Activated T-helper 1 cell treated with Interleukin-2 at 50 U/mL for 16 hours (primary cell): ENCODE measurements at regions not wholly inside any gene's neighbourhood (a gene's known extent, or its start where the extent isn't known, plus 50 kb on each side); places are given as distances from the start of the nearest gene placed in this dataset.
A peak's percentile ranks its signal among the peaks of the same experiment; 100 is the strongest.

ENCODE experiments used
- DNase-seq: peaks from one replicate; pipeline ENCODE4 v3.0.0-alpha.2; 2020; ENCODE audit warnings: low read depth

DNA sequence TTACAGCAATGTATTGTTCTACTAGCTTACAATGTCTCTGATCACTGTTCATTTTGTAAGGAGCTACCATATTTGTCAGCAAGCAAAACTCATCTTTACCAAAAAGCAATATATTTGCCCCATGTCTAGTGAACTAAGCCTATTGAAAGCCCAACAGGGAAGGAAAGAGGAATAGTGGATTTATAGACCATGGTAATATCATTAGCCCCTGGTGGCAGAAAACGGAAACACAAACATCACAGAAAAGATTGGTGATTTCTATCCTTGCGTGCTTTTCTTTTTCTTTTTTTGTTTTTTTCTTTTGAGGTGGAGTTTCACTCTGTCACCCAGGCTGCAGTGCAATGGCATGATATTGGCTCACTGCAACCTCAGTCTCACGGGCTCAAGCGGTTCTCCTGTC lies 1562.4 kb upstream of the TMEM132C start:
- DNase-seq, result no peak

DNA sequence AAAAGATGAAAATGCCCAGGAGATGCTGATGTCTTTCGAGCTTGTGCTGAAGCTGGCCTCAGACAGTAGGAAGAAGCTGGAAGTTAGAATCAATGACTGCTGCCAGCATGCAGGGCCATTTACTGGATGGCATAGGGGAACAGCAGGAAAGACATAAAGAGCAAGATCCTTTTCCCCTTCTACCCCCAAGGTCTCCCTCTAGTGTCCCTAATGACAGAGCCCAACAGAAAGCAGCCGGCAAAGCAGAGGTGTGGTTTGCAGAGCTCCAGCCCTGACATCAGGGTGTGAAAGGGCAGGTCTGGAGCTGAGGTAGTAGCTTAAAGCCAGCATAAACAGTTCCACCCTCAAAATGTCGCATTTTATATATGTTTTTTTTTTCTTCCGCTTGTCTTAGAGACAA lies 1560.7 kb upstream of the TMEM132C start:
- no peak for DNase-seq

DNA sequence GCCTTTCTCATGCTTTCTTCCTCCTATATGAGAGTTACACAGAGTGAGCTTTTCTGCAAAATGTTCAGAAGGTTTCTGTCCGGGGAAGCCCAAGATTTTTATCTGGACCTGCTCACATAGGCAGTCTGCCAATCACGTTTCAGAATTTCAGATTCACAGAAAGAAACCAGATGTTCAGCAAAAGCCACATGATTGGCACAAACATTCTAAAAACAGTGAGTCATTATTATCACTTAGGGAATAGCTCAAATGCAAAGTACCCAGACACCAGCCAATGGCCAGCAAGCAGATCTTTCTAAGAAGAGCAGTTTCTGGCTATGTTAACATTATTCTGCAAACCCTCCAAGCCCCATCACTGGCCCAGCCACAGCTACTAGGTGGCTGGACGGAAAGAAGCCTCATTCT lies 1558.5 kb upstream of the TMEM132C start:
- DNase-seq, result no peak

DNA sequence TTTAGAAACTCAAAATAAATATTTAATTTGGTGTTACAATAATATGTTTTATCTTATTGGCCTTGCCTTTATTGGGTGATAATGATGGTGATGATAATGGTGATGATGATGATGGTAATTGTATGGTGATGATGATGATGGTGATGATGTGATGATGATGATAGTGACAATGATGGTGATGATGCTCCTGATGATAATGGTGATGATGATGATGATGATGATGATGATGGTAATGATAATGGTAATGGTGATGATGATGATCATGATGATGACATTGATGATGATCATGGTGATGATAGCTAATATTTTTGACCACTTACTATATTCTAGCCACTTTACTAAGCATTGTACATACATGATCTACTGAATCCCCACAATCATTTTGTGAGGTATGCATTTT lies 1548.6 kb upstream of the TMEM132C start:
- DNase-seq, result no peak

DNA sequence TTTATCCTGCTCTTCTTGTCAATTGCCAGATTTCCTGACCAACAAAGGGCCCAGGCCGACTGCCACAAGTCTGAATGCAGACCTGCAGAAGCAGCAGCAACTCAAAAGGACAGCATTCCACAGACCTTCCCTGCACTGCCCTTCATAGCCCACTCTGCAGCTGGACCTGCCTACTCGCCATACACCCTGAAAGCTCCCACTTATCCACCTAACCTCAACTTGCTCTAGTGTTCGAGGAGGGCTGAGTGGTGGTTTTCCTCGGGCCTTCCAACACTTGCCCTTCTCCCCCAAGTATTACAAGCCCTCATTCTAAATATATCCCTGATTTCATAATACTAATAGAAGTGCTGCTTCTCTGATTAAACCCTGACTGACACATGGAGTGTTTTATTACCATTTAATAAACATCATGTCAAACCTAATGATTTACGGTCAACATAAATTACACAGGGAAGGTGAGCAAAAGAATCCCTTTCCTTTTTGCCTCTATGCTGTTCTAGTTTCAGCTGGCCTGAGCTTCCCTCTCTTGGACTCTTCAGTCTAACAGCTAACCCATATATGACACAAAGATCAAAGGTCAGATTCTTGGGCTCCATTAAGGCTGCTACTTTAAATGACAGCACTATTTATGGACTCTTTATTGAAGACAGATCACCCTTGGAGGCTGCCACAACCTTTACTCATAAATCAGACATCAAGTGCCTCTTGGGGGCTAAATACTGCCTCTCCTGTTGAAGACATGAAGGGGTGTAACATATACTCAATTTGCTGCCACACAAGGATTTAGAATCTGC lies 1546.9 kb upstream of the TMEM132C start:
- no peak for DNase-seq

DNA sequence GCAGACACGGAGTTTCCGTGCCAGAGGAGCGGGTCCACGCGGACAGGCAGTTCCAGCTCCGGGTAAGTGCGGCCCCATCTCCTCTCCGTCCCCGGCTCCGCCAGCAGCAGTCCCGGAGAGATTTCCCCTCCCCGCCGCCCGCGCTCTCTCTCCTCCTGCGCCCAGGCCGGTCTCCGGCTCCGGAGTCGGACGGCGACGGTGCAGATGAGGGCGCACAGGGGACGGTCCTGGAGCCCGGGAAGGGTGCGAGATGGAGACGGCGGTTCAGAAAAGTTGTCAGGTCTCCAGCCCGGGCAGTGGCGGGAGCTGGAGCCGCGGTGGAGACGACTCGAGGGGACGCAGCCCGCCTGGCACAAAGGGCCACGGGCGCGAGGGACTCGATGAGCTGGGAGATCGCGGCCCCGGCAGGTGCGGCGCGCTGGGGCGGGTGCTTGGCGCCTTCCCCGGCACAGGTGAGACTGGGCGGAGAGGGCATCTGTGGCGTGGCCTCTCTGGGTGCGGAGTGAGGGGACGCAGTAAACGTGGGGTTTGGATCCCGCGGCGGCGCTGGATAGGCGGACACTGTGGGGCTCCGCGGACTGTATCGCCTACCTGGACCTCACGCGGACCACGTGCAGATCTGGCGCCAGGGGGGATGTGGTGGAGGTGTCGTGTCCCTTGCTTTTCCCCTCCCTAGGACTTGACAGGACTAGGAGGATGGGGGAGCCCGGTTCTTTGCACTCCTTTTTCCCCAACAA lies 1540.3 kb upstream of the TMEM132C start:
- no peak for DNase-seq

DNA sequence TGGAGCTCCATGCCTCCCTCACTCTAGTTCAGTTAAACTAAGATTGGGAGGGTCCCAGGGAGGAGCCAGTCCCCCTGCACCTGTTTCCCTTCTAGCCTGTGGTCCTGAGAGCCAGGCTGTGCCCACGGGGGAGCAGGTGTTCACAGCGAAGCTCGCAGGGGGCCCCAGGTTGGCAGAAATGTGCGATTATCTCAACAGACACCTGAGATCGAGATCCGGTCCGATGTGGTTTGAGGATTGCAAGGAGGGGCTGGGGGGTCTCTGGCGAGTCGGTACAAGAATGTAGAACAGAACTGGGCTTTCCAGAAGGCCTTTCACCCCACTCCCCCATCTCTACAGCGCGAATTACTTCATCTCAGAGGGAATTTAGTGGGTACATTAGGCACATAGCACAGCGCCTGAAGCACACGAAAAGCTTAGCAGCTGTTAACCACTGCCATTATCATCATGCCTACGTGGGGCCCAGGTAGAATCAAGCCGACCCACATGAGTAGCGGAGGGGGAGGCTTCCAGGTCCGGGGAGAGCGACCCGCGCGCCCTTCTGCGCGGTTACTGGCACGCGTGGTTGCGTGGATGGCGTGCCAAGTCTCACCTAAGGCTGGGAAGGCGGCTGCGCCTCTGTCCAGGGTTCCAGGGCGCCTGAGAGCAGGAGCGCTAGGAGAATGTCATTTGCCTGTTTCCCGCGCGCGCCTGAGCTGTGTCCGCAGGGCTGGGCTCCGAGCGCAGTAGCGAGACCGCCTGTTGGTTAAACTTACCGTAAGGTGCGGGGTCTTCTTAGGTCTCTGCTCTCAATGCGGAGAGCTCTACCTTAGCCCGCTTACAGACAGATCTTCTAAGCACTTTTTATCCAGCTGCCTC lies 1539.5 kb upstream of the TMEM132C start:
- no peak for DNase-seq

DNA sequence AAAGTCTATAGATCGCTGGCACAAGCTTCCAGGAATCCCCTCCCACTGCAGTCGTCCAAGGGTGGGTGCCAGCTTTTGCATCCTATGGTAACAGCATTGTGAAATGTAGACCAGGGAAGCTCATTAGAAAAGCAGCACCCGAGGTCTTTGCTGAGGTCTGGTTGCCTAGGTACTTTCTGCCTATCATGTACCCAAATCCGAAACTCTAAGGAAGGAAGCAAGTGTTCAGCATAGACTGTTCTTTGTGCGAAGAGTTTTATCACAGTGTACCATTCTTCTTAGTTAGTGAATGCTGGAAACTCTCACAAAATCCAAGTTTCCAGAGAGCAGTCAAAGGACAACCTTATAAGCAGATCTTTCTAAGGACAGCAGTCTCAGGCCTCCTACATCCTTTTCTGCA lies 1532.7 kb upstream of the TMEM132C start:
- DNase-seq, result no peak

DNA sequence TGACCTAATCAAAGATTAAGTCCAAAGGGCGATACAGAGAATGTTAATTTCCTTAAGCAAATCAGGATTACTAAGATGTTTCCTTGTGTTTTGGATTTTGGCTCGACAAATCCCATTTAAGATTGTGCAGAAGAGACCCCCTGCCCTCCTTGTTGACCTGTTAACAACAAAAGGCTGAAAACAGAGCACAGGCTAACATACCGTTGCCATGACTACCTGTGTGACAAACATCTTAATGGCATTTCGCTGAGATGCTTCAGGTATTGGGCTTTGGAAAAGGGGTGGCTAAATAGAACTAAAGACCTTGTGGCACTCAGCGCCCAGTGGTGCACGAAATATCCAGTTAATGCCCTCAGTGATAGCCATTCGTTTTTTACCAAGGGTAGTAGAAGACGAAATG lies 1532.3 kb upstream of the TMEM132C start:
- no peak for DNase-seq

DNA sequence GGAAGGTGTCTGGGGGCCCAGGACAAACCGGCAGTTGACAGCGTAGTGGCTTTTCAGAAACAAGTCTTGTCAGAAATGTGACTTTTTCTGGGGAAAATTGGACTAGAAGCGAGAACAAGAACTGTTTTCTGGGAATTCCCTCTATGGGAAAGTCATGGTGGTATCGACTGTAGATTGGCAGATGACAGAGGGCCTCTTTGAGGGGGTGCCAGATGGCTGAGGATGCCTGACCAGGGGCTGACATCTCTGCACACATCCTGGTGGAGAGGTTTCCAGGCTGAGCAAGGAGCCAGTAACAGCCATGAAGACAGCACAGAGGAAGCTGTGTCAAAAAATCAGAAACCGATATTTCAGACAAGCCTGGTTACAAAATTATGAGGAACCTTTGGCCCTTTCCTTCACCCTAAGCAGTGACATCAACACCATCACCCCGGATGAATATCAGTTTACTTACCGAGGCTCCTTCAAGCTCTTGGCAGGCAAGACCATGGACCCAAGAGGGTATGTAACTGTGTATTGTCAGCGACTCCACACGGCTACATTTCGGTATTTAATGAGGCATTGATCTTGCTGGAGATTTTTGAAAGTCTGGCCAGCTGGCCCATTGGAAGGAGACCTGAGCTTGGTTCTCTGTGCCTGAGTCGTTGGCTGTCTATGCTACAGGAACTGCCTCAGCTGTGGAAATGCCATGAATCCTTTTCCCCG lies 1525.3 kb upstream of the TMEM132C start:
- no peak for DNase-seq

DNA sequence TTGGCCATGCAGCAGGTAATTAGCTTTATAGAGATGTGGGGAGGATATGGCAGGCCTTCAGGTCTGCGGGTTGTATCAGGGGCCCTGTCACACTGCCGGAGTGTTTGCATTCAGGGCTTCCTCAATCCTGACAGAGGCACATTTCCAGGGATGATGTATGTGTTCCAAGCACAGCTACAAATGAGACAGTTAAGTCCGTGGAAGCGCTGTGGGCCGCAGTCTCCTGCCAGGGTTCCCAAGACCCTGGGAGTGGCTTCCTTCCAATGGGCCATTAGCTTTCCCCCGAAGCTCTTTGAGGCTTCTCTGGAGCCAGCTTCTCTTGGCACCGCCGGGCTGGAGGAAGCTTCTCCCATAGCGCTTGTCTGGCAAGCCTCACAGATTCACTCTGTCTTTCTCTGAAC lies 1524.7 kb upstream of the TMEM132C start:
- DNase-seq, result no peak

DNA sequence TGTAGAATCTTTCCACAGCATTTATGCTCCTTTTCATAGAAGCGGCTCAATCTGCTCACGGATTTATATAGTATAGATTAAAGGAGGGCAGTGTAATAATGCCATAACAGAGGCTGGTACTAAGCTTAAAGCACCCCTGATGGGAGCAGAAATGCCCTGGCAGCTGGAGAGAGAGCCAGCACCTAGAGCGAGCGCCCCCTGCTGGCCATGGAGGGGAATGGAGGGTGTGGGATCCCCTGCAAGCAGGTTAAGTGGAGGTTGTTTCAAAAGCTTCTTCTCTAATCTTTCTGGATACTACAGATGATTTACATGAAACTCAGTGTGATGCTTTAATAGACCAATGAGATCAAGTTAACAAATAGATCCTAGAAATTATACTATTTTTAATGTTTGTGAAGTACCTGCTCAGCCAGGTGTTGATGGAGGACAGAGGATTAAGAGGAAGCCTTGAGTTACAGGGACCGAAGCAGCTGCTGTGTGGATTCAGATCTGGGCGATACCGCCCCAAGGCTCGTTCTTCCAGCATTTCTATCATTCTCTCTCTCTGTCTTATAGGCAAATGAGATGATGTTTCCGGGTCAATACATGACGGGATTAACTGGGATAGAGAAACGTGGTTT lies 1519.3 kb upstream of the TMEM132C start:
- peak; percentile 26 for DNase-seq

DNA sequence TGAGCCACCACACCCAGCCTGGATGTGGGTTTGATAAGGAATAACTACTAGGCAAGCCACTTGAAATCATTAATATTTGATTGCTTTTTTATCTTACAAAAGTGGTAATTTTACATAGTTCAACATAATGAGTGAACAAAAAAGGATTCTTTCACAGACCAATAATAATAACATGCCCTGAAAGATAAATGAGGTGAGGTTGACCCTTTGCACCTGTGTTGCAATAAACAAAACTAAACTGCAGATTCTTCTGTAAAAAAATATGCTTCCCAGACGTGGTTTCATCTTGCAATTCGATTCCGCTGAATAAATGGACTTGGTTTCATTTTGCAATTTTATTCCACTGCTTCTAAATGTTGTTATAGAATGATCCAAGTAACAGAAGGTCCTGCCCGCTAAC lies 1514.9 kb upstream of the TMEM132C start:
- DNase-seq, result no peak

DNA sequence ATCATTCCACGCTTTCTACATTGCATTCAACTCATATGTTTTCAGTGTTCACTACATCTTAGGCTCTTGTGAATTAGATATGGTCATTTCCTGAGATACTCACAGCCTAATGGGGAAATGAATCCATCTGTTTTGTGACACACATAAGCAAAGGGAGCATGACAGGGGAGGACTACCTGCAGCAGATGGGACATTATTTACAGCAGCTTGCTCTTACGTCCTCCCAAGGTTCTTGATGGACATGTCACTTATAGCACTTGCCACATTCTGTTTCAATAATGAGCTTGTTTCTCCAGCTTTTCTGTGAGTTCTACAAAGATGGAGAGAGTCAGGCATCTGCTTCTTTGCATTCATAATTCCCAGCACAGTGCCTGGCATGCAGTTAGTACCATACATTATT lies 1509.6 kb upstream of the TMEM132C start:
- no peak for DNase-seq

DNA sequence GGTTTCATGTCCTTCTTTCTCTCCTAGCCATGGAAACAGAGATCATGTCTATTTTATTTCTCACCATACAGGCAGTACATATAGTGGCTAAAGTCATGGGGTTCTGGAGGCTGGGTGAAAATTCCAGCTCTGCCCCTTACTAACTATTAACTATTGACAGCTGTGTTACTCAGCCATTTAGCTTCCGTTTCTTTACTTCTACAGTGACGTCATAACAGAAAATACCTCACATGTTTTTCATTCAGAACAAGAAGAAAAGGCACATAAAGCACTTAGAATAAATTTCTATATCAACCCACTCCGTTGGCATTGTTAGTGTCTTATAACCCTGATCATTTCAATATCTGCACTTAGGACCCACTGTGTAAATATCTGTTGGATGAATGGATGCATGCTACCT lies 1506.9 kb upstream of the TMEM132C start:
- no peak for DNase-seq

DNA sequence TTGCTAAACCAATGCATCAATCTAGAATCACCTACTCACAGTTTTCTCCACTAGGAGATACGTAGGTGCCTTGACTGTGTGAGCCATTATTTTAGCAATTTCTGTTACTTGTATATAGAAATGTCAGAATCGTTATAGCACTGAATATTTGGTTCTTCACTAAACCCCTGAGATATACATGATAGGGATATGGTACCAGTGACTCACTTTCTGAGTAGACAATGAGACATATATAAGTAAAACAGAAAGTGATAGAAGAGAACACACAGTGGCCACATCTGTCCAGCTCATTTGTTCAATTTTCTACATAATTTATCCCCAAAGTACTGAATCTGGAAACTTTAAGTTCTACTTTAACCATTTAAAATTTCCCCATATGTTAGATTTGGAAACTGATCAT lies 1505.5 kb upstream of the TMEM132C start:
- DNase-seq, result no peak

DNA sequence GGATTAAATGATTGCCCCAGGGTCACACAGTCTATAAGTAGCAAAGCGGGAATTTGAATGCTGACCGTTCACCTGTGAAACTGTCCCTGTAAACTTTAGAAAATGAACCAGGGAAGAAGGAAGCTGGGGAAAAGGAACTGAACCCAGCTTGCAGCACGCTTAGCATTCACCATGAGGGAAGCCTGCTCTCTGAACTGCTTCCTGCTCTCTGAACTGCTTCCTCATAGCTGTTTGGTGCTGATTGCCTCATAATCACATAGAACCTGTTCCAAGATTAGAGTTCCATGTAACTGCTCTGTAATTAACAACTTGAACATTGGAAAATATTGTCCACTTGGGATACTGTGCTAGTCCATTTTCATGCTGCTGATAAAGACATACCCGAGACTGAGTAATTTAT lies 1504.8 kb upstream of the TMEM132C start:
- DNase-seq, result no peak

DNA sequence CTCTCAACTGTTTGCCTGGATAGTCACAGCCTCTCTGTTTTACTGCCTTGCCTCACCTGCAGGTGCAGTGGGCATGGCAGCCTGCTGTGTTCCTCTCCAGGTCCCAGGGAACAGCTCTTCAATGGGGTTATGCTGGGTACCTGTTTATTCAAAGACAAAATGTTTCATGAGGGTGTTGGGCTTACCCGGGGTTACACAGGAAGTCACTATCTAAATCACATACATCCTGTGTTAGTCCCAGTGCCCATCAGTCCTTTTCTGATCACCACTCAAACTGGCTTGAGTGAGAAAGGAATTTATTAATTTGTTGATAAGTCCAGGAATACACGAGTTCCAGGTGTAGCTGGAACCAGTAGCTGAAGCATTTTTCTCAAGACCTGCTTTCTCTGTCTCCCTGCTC lies 1503.6 kb upstream of the TMEM132C start:
- no peak for DNase-seq

DNA sequence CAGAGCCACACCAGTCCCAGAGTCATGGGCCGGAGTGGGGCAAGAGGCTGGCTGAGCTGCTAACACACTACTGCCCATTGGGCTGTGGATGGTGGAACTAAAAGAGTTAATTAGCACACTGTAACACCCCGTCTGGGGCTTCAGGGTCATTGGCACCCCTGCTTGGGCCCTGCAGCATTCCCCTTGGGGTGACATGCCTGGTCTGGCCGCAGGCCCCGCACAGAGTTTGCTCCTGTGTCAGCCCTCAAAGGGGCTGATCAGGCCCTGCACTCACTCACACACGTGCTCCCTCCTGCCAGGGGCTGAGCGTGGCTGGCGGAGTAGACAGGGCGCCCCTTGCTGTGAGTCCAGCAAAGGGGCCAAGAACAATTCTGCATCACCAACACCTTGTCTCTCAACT lies 1499.6 kb upstream of the TMEM132C start:
- DNase-seq, result no peak

DNA sequence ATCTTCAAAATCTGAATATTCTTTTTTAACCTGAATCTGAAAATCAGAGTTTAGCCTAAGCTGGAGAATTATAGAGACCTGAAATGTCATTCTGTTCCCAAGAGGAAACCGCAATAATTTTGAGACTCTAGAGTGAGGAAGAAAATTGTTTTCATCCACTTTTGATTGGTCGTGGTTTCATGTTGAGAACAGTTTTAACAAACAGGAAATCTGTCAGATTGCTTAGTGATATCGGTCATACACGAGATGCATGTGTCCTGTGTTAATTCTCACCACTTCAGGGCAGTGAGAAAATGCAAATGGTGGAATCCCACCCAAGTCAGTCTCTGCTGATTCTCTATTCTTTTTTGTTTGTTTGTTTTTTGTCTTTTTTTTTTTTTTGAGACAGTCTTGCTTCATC lies 1498.5 kb upstream of the TMEM132C start:
- no peak for DNase-seq

DNA sequence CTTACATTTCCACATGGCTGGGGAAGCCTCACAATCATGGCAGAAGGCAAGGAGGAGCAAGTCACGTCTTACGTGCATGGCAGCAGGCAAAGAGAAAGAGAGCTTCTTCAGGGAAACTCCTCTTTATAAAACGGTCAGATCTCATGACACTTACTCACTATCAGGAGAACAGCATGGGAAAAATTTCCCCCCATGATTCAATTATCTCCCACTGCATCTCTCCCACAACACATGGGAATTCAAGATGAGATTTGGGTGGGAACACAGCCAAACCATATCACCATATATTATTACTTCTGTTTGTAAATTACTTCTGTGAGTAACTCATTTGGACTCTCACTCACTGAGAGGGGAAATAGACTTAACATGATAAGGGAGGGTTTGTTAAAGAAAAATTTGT lies 1496.8 kb upstream of the TMEM132C start:
- DNase-seq, result no peak
